ENCODE measurements at regions not wholly inside any gene's neighbourhood (a gene's known extent, or its start where the extent isn't known, plus 50 kb on each side); places are given as distances from the start of the nearest gene placed in this dataset.

DNA sequence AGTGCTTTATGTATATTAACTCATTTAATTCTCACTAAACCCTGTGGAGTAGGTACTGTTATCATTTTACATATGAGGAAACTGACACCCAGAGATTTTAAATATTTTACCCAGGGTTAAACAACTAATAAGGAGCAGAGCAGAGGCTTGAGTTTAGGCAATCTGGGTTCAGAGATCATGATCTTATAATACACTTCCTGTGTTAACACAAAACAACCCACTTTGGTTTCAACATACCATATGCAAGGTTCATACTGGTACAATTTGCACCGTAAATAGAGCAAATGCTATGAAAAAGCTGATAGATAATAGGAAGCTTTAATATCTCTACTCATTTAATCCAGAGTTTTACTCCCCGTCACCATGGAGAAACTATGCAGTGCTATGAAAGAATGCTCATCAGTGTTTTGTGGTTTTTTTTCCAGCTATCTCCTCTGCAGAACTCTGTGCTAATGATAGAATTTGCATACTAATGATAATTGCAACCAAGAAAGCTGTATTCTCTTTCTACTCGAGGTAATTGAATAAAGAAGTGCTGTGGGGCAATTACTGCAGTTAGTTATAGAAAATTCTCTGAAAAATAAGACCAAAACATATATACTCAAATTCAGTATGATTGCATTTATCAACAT lies 138.8 kb upstream of the MAP9 start:
- no peak overlapping the region for H3K27ac ChIP-seq
- no peak for DNase-seq (ENCODE audit: low spot score)
- POLR2A ChIA-PET (ENCODE audit: low non-redundant PET): no interaction called here
- TF ChIP-seq CTCF (conservative IDR thresholded peaks at IDR 0.05; ENCODE audit: low read depth): no peak
- CTCF ChIA-PET: interaction anchor here (0.6 kb wide), 1 partner anchor 137 kb away, joined by 3 read pairs; no protein-coding TSS in a partner anchor

- POLR2A ChIA-PET (ENCODE audit: low non-redundant PET): no interaction called here
Observed at GRCh38 chr4:155514628-155515027, 137.9 kb upstream of the MAP9 start.

DNA sequence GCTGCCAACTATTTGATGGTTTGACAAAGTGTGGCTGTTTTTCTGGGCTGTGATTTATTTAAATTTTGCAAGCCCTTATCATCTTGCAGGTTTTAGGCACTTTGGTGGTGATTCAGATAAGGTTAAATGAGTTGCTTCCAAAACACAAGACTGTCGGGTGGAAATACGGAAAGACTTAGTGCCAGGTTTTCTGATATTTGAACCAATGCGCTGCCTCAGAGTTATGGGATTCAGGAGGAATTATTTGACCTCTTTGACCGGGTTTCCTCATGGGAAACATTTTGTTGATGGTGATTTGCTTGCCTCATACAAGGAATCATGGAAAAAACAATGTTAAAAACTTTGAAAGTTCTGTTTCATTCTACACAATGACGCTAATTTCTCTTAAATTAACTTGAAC lies 136.1 kb upstream of the MAP9 start:
- no peak for DNase-seq (ENCODE audit: low spot score)
- POLR2A ChIA-PET (ENCODE audit: low non-redundant PET): no interaction called here
- H3K27ac ChIP-seq: no peak overlapping the region
- CTCF ChIA-PET: no interaction called here
- no peak for TF ChIP-seq CTCF (conservative IDR thresholded peaks at IDR 0.05; ENCODE audit: low read depth)

More at GRCh38 chr4:155514628-155515027, 137.9 kb upstream of the MAP9 start:
- CTCF ChIA-PET: no interaction called here
- no peak for TF ChIP-seq CTCF (conservative IDR thresholded peaks at IDR 0.05; ENCODE audit: low read depth)
- no peak for DNase-seq (ENCODE audit: low spot score)
- no peak overlapping the region for H3K27ac ChIP-seq

DNA sequence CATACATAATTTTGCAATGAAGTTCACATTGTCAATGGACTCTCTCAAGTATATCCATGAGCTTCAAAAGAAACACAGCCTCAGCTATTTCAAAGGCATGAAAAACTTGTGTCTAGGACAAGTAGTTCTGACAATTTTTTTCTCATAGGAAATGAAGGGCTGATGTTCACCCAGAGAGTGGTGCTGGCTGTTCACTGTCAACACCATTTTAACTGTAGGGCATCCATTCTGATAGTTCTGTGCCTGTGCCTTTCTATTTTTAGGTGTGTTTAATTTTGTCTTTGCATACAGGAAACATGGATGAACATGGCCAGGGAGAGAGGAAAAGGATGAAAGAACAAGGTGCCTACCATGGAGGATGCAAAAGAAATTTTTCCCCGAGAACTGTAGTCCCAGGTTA lies 135.3 kb upstream of the MAP9 start:
- H3K27ac ChIP-seq: no peak overlapping the region
- no peak for TF ChIP-seq CTCF (conservative IDR thresholded peaks at IDR 0.05; ENCODE audit: low read depth)
- DNase-seq (ENCODE audit: low spot score): no peak
- POLR2A ChIA-PET (ENCODE audit: low non-redundant PET): no interaction called here
- CTCF ChIA-PET: interaction anchor here (0.7 kb wide), 1 partner anchor 173 kb away, joined by 3 read pairs; no protein-coding TSS in a partner anchor

GRCh38 chr4:155510771-155511170 lies 134.0 kb upstream of the MAP9 start:
- CTCF ChIA-PET: no interaction called here
- H3K27ac ChIP-seq: no peak overlapping the region
- POLR2A ChIA-PET (ENCODE audit: low non-redundant PET): no interaction called here
- DNase-seq (ENCODE audit: low spot score): no peak
- TF ChIP-seq CTCF (conservative IDR thresholded peaks at IDR 0.05; ENCODE audit: low read depth): no peak

- no peak for DNase-seq (ENCODE audit: low spot score)
- POLR2A ChIA-PET (ENCODE audit: low non-redundant PET): no interaction called here
- CTCF ChIA-PET: no interaction called here
- no peak overlapping the region for H3K27ac ChIP-seq
- no peak for TF ChIP-seq CTCF (conservative IDR thresholded peaks at IDR 0.05; ENCODE audit: low read depth)
Observed at GRCh38 chr4:155509555-155509954, 132.8 kb upstream of the MAP9 start.
